ENCODE measurements at regions not wholly inside any gene's neighbourhood (a gene's known extent, or its start where the extent isn't known, plus 50 kb on each side); places are given as distances from the start of the nearest gene placed in this dataset.

DNA sequence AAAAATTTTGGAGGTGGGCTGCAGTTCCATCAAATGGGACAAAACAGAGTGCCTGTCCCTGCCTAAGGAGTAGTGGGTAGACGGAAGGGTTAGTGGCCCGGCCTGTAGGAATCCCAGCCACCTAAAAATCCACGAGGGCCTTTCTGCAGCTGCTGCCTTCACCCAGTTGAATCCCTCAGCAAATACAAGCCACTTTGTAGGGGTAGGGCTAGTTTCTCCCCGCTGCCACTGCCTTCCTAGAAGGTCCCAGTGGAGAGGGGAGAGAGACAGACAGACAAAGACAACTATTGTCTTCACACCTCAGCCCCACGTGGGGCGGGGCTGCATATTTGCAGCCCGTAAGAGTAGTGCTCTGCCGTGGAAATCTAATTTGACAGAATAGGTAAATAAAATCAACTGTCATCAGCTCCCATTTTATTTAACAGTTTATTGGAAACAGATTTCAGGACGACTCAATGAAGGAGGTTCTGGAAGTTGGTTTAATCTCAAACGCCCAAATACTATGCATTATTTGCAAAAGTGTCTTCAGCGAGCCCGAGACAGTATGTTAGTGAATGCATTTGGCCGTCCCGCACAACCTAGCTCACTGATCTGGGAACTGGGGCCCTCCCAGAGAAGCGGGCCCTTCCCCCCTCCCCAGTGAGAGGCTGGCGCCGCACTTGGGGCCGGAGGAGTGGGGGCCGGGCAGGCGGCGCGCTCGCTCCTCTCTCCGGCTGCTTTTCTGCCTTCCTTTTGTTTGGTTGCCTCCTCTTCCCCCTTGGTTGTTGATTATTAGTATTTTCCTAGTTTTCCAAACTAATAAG is 67.6 kb upstream of the TBCA start:
- TF ChIP-seq POLR2AphosphoS5 (IDR thresholded peaks at IDR 0.05; ENCODE audit: insufficient read depth in 1 of 2, low read depth in 1 of 2): no peak
- TF ChIP-seq CTCF (IDR thresholded peaks at IDR 0.05): no peak

All from vagina (tissue), 2 donors.